ENCODE measurements at regions not wholly inside any gene's neighbourhood (a gene's known extent, or its start where the extent isn't known, plus 50 kb on each side); places are given as distances from the start of the nearest gene placed in this dataset.
A peak's percentile ranks its signal among the peaks of the same experiment; 100 is the strongest.
"Not testable (repeated sequence)": the region's sequence is repeated elsewhere in the genome, so short reads cannot be mapped to it uniquely, and the experiment has no call there.

GRCh38 chrY:12464155-12464554 is 236.9 kb upstream of the USP9Y start:
- DNase-seq: no peak

DNA sequence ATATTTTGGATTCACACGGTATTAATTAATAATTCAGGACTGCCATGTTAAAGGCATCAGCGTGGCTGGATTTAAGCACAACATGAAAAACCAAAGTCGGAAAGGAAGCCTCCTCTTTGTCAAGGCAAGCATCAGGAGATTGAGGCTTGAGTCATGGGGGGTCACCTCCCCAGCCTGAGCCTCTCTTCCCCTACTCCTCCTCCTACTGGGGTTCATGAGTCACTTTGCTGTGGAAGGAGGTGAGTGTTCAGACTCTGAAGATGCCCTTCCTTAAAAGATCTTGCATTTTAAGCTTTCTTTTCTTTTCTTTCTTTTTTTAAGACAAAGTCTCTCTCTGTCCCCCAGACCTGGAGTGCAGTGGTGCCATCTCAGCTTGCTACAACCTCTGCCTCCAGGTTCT is 235.3 kb upstream of the USP9Y start:
- DNase-seq: no peak

GRCh38 chrY:12469081-12469480 is 231.9 kb upstream of the USP9Y start:
- no peak for DNase-seq

DNA sequence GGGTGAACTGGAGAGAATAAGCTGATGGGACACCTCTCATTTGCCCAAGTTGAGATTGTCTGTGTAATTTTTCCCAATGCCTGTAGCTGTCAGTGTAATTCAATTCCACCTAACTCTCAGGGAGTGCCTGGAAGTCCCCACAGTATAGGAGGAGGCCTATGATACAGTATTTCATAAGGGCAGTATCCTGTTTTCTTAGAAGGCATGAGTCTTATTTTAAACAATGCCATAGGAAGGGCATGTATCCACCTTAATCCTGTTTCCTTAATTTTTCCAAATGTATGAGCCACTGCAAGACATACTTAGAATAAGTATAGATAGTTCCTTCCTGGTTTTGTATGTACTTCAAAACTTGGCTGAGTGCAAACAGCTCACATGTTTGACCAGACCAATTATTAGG is 226.6 kb upstream of the USP9Y start:
- no peak for DNase-seq

- peak; percentile 15 for DNase-seq
Observed at GRCh38 chrY:12479382-12479781, 221.6 kb upstream of the USP9Y start.

DNA sequence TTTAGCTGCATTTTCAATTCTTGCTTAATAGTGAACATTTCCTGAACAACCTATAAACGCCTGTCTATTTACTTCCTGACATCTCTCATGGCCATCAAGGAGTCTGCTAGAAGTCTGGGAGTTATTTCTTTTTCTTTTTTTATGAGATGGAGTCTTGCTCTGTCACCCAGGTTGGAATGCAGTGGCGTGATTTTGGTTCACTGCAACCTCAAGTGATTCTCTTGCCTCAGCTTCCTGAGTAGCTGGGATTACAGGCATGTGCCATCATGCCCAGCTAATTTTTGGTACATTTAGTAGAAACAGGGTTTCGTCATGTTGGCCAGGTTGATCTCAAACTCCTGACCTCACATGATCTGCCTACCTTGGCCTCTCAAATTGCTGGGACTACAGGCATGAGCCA is 217.6 kb upstream of the USP9Y start:
- no peak for DNase-seq

DNA sequence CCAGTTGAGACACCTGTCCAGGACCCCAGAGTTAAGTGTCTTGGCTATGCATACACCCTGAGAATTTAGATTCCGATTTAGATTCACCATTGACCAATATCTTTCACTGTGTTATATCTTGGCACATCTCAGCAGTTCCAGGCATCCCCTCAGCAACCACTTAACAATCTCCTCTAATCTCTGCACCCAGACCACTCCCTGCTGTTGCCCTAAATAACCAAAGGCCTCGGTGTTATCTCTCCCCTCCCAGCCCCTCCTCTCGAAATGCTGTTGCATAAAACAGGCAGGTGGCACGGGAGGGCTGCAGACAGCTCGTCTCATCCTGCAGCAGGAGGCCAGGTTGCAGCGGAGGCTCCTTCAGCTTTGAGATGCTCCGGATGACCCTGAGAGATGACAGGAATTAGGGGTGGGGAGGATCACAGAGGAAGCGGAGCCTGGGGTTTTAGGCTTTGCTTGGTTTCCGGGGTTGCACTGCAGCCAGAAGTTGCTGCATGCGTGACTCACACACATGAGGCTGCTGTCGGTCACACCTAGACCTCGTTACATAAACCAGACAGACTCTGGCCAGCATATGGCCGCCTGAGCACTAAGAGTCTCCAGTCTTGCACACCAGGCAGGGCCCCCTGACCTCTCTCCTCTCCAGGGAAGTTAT is 210.3 kb upstream of the USP9Y start:
- no peak for DNase-seq

DNA sequence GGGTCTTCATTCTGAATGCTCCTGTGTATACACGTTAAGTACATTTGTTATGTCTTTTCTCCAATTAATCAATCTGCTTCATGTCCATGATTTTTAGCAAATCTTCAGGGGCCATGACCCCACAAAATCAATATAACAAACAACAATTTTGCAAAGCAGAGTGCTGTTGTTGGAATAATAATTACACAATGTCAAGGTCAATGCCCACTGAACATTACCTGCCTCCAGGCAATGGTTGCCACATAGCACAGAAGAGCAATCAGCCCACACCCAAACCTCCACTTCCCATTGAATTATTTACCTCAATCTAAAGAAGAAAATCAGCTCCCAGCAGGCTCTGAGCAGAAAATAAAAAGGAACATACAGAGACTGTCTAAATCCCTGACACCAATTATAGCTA is 208.8 kb upstream of the USP9Y start:
- DNase-seq: no peak

GRCh38 chrY:12496007-12496406 is 205.0 kb upstream of the USP9Y start:
- DNase-seq: no peak

- no peak for DNase-seq
Observed at GRCh38 chrY:12500096-12500495, 200.9 kb upstream of the USP9Y start.

GRCh38 chrY:12504028-12504427 is 197.0 kb upstream of the USP9Y start:
- DNase-seq: not testable (repeated sequence)

- DNase-seq: no peak
Observed at GRCh38 chrY:12517338-12517737, 183.7 kb upstream of the USP9Y start.

- DNase-seq: no peak
Observed at GRCh38 chrY:12525206-12525605, 175.8 kb upstream of the USP9Y start.

- no peak for DNase-seq
Observed at GRCh38 chrY:12526362-12527063, 174.5 kb upstream of the USP9Y start.

DNA sequence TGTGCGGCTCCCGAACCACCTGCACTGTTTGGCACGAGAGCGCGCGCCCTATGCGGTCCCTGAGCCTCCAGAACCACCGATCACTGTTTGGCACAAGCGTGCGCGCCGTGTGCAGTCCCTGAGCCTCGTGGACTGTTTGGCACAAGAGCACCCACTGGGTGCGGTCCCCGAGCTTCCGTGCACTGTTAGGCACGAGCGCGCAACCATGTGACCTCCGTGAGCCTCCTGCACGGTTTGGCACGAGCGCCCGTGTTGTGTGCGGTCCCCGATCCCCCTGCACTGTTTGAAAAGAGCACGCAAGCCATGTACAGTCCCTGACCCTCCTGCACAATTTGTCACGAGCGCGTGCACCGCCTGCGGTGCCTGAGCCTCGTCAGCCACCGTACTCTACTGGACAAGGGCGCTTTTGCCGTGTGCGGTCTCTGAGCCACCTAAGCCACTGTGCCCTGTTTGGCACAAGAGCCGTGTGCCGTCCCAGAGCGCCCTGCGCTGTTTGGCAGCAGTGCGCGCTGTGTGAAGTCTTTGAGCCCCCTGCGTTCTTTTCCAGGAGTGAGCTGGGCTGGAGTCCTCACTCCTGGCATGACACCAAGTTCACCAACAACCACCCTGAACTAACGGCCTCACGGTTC is 163.7 kb upstream of the USP9Y start:
- no peak for DNase-seq

GRCh38 chrY:12546746-12547420 is 154.1 kb upstream of the USP9Y start:
- DNase-seq: no peak

DNA sequence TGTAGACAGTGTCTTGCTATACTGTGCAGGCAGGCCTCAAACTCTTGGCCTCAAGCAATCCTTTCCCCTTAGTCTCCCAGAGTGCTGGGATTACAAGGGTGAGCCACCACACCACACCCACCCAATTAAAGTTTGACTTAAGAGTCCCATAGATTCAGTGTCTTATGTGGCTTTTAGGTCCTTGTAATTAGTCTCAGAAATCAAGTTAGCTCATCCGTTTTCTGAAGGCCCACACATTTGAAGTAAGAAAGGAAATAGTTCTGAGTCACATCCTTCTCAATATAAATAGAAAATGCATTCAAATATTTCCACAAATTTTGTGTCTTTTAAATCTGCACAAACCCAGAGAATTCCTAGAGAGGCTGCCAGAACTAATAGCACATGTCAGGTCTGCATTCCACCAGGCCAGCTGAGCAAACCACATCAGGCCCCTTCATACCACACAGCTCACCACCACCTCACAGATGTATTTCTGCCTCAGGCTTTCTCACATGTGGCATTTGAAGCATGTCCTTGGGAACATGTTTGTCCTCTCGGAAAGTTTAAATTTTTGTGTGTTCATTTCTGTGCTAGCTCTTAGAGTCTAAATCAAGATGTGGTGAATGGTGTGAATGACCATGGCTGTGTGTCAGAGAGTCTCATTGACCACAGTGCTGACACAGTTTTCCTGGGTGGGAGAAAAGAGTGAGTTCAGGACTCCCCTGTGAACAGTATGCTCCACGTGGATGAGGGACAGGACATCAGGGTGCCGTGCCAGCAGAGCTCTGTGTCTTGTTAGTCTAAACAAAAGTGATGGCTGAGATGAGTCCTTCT is 148.4 kb upstream of the USP9Y start:
- DNase-seq: no peak

DNA sequence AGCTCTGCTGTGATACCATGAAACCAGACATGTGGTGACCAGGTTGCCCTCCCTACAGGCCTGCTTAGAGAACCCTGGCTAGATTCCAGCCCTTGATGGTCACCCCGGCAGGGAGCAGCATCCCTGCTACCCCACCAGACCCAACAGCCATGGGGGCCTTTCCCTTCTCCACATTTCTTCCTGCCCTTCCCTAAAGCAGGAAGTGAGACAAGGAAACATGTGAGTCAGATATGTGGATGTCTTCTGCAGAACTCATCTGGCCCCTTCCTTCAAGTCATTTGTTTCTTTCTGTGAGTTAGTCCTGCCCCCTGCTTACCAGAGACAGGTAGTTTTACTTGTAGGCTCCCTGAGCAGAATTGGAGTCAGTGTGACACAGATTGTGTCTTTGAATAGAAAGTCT is 147.1 kb upstream of the USP9Y start:
- no peak for DNase-seq

DNA sequence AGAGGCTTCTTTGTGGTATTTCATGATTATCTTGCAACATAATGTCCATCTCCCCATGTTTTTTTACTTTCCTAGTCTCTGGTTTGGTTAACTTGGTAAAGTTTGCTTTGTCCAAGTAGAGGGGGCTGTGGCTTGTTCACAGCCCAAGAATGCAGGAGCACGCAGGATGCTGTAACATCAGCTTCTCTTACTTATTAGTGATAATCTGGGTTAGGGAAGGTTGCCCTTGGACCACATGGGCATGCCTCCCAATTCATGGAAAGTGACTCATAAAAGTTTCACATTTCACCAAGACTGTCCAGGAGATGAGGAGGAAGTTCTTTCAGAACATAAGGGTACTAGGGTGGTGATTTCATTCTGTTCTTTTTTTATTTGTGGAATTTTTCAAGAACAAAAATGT is 146.0 kb upstream of the USP9Y start:
- no peak for DNase-seq

DNA sequence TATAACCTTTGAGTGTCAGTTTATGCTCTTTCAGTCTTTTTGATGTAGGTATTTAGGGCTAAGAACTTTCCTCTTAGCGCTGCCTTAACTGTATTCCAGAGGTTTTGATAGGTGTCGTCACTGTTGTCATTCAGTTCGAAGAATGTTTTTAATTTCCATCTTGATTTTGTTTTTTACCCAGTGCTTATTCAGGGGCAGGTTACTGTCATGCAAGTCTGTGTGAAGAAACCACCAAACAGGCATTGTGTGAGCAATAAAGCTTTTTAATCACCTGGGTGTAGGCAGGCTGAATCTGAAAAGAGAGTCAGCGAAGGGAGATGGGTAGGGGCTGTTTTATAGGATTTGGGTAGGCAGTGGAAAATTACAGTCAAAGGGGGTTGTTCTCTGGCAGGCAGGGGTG is 142.0 kb upstream of the USP9Y start:
- no peak for DNase-seq

DNA sequence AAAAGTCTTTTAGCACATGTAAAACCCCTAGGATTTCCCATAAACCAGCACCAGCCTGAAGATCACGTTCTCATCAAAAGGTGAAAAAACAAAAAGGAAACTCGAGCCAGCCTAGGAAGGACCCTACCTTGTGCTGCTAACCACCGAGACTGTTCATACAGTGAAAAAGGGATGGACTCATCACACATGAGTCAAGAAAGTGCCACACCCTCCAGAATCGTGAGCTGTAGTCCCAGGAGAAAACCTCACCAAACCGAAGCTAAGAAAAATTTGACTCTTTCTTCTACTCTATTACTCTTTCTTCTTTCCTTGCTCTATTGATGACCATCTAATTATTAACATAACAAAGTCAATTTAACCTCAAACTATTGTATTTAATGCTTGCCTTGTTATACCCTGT is 124.8 kb upstream of the USP9Y start:
- no peak for DNase-seq

GRCh38 chrY:12593532-12594216 is 107.4 kb upstream of the USP9Y start:
- DNase-seq: no peak

Data from activated CD4-positive, alpha-beta T cell treated with anti-CD3 and anti-CD28 coated beads for 1 hour (primary cell).